Sciatic nerve (tissue), 2 donors: ENCODE measurements at regions not wholly inside any gene's neighbourhood (a gene's known extent, or its start where the extent isn't known, plus 50 kb on each side); places are given as distances from the start of the nearest gene placed in this dataset.
A peak's percentile ranks its signal among the peaks of the same experiment; 100 is the strongest.
"Not testable (repeated sequence)": the region's sequence is repeated elsewhere in the genome, so short reads cannot be mapped to it uniquely, and the experiment has no call there.

Experiments
- ATAC-seq: fragments of 200-7000 bp; cut with Tn5 transposase; one replicate; pipeline ENCODE4 v1.9.1; 2020; ENCODE audit warnings: mild to moderate bottlenecking, moderate library complexity
- DNase-seq: peaks from one replicate; pipeline ENCODE4 v3.0.0-alpha.2; 2020; ENCODE audit warnings: low spot score
- intact Hi-C: fragments of 100-400 bp; cut with DNase I; formaldehyde crosslinking; loops from one replicate; pipeline ENCODE4 v1.14.2; 2022
- donor health status: DM: no; HTN: no; CAD: no.
- donor health status: DM: no; HTN: no; CAD: no.

DNA sequence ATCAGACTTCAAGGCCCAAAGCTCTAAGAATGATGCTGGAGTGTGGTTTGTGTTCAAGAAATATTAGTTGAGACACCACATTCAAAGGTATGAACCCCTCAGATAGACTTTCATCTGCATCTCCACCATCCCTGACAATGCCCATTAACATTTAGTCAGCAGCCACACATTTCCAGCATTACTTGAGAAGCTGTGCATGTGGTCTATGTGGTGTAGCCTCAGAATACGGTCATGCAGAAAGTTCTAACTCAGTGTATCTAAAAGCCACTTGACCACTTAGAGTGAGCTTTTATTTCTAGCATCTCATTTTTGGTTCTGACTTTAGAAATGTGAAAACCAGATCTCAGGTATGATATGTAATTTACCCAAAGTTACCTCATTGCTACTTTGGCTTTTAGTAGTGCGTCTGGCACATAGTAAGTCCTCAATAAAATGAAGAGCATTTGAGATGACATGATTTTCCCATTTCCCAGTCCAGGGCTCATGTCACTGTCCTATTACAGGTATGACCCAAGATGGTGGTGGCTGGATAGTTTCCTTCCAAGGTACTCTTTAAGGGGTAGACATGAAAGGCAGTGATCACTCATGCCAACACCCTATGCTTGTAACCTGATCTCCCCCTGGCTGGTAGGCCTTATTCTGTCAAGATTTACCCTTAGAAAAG is 272.4 kb upstream of the PLGLB1 start:
- intact Hi-C loops, ATAC-seq, DNase-seq: not testable (repeated sequence)

DNA sequence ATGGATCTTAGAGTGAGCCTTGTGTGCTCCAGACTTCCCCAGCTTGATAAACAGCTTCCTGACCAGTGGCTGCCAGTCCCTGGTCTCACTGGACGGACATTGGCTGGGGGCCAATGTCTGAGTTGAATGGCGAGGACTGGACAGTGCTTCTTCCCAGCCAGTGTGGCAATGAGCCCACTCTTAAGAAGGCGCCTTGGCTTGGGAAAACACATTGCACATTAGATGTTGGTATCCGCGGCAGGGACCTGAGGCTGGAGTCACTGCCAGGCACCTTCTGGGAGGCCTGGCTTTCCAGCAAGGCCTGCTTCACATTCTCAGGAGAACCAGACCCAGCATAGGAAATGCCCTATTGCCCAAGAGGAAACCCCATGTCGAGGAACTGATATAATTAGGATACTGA is 273.5 kb upstream of the PLGLB1 start:
- ATAC-seq, result peak; percentile 41
- intact Hi-C loops, DNase-seq: not testable (repeated sequence)

DNA sequence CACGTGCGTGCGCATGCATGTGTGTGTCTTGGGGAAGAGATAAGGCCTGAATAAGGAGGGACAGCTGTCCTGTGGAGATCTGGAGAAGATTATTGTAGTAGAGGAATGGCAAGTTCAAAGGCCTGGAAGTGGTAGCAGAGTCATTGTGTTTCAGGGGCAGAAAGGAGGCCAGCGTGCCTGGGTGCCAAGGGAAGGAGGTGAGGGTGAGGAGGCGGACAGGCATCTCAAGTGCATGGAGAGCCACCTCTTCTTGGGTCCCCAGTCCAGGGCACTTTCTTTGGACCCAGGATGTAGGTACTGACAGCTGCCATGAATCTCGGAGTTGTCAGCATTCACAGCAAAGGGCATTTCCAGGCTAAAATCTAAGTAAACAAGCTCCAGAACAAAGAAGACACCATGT is 279.7 kb upstream of the PLGLB1 start:
- DNase-seq, ATAC-seq, intact Hi-C loops: not testable (repeated sequence)

DNA sequence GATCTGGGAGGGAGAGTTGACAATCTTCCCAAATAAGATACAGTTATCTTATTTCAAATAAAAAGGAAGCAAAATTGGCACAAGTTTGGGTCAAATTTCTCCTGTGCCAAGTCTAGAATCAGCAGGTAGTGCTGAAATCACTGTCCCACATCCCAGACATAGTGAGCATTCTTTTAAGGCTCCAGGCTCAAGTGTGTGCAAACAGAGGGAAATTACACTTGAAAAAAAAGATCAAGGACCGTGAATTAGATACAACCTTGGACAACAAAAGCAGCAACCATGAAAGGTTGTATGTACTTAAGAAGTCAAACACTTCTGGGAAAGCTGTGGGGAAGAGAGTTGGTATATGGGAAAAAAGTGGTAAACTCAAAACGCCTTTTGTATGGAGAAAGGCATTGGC is 280.2 kb upstream of the PLGLB1 start:
- DNase-seq, ATAC-seq, intact Hi-C loops: not testable (repeated sequence)

DNA sequence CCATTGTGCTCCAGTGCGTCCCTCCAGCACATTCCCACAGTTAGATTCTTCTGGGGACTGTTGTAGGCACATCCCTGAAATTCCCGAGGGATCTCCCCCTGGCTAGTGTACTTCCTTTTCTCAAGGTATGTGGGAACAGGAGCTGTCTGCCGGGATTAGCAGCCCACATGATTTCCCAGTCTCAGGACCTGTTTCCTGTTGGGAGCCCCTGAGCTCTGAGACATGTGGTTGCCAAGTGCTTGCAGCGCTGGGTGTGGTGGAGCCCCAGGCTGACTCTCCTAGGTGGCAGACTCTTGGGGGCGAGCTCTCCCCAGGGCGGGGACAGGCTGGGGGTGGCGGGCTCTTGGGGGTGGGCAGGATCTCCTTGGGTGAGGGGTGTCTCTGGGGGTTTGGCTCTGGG is 287.0 kb upstream of the PLGLB1 start:
- intact Hi-C loops, ATAC-seq, DNase-seq: not testable (repeated sequence)

DNA sequence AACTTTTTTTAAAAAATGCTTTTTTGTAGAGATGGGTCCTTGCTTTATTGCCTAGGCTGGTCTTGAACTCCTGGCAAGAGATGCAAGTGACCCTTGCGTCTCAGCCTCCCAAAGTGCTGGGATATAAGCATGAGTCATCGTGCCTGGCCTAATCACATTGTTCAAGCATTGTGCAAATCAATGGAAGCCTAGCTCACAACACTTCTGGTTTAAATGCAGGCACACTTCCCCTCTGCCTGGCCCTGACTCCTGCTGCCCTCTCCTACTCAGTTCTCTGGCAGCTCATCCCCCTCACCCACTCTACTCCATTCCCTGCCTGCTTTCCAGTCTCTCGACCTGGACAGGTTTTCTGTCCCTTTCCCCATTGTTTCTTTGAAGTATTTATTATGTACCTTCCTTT is 288.1 kb upstream of the PLGLB1 start:
- intact Hi-C loops, DNase-seq, ATAC-seq: not testable (repeated sequence)

DNA sequence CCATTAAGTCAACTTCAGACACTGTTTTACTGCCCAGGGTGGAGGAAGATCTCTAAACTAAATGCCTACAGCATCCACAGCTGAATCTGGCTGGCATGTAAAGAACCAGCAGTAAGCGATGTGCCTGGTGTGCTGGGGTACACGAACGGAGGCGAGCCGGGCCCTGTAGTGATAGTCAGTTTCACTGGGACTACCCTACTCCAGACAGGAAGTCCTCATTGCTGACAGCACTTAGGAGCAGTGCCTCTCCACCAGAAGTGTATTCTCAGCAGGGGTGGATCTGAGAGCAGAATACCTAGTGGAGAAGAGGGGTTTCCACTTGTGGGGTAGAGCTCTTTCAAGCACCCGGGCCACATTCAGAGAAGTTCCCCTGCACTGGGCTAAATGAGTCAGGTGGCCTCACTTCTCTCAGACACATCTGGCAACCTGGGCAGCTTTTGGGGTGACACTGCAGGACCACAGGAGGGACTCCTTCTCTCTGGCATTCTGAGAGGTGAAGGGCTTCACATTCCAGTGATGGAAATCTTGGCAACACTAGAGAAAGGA is 290.3 kb upstream of the PLGLB1 start:
- DNase-seq, ATAC-seq, intact Hi-C loops: not testable (repeated sequence)

DNA sequence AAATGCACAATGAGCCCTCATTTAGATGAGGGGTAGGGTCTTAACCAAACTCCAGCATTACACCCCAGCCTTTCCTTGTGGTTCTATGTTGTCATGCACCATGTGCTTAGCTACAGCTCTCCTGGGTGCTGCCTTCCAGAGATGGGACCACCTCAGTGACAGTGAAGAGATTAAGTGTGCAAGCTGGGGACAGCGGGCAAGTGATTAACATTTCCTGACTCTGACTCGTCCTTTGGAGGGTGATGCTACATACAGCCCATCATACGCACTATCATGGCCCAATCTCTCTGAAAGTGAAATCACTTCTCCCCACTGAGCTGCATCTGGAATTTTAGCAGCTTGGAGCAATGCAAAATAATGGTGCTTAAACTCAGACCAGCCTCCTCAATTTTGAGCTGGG is 293.0 kb upstream of the PLGLB1 start:
- ATAC-seq, DNase-seq, intact Hi-C loops: not testable (repeated sequence)

DNA sequence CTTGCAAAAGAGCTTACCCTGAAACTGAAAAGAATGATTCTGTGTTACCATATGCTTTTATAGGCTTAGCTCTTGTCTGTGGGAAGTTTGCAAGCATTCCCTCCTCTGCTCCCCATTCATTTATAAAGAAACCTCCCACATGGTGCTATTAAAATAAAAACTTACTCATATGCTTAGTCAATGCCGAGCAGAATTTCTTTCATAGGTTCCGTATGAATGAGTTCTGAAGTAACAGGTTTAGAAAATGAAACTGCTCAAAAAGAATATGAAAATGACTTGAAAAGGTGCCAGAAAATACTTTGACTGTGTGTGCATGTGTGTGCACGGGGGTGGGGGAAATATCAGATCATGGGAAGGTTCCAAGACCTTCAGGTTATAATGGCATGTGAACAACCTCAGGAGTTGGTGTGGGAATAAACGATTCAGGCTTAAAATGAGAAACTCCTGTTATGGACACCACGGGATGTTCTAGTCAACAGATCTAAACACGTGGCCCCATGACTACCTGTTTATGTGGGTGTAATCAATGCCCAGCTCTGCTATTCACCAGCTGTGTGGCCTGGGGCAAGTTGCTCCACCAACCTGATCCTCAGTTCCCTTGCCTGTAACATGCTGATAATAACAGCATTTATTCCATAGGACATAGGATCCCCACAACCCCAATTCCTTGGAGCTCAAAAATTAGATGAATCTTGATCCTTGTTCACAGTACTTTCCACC is 293.7 kb upstream of the PLGLB1 start:
- intact Hi-C loops, DNase-seq, ATAC-seq: not testable (repeated sequence)

DNA sequence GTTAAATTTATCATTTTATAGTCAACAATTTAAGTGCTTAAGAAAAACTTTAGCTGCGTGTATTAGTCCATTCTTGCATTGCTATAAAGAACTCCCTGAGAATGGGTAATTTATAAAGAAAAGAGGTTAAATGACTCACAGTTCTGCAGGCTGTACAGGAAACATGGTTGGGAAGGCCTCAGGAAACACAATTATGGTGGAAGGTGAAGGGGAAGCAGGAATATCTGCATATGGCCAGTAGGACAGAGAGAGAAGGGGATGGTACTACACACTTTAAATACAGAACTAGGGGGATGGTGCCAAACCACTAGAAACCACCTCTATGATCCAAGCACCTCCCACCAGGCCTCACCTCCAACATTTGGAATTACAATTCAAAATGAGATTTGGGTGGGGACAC is 295.5 kb upstream of the PLGLB1 start:
- intact Hi-C loops, result not testable (repeated sequence)

DNA sequence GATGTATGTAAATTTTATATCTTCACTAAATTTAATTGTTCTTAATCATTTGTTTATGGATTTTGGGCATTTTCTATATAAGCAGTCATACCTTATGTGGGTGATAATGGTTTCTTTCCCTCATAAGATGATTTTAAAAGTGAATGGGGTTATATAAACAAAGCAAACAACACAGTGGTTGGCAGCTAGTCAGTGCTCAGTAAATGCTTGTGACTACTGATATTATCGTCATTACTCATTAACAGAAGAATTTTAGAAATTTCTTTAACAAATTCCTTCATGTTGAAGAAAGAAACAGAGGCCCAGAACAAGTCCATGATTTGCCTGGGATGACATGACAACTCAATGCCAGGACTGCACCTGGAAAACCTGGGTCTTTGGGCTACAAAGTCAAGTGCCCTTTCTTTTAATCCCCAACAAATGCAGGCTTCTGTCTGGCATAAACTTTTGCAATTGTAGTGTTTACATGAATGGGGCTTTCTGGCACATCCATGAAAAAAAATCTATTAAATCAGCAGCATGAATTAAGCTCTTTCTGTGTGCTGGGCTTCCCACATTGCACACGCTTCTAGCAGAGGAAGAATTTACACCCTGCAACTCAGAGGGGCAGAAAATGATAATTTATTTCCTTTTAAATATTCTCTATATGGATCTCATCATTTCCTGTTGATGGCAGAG is 297.3 kb upstream of the PLGLB1 start:
- DNase-seq, intact Hi-C loops, ATAC-seq: not testable (repeated sequence)

More for the DNA sequence above, 295.5 kb upstream of the PLGLB1 start:
- ATAC-seq, DNase-seq: not testable (repeated sequence)

DNA sequence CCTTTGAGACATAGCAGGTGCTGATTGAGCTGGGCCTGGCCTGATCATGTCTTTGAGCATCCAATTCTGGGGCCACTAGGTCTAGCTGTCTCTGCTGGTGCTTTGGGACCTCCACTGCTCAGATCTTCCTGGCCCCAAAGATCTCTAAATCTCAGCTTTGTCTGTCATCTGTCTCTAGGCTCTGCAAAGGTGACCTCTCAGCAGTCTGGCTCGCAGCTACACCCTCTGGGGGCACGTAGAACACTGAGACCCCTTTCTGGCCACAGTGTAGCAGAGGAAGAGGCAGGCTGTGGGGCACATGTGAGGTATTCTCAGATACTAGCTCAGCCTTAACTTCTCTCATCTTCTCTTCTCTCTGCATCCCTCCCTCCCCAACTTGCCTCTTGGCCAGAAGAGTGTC is 298.1 kb upstream of the PLGLB1 start:
- DNase-seq, ATAC-seq, intact Hi-C loops: not testable (repeated sequence)

DNA sequence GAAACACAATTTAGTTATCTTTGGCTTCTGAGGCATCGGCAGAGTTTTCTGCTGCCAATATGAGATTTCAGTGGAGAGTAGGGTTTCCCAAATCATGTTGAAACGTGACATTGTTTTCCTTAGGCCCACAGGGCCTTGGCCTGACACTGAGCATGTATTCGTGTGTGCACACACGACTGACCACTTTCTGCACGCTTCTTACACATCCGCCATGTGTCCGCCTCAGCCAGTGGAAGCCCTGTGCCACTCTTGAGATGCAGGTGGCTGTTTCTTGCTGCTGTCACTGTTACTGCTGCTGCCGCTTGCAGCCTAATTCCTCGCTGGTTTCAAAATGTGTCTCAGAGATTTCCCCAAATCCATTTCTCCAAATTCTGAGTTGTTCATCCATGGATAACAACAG is 299.6 kb upstream of the PLGLB1 start:
- DNase-seq, intact Hi-C loops, ATAC-seq: not testable (repeated sequence)

DNA sequence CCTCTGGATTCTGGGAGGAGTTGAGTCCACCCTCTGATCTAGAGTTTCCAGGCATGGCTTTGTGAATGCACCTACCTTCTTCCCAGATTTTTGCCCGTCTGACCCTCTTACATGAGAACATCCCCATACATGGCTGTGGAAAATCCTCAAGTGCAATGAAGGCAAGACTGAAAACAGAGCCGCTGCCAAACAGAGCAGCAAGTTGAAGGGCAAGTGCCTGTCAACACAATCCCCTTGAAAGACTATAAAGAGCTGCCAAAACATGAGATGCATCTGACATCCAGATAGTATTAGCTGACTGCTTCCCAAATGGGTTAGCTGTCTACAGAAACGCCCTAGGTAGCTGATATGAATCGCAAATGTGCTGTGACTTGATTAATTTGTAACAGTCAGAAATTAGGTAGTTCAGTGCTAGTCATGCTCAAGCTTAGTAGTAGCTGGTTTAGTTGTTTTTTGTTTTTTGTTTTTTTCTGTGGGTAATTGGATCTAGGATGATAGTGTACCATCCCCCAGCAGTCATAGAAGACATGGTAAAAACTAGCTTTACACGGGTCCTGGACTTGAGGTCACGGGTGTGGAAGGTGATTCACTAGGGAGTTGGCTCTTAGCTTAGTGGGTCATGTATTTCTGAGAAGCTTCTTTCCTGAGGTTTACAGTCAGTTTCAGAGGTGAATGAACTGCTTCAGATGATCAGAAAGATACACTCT is 302.8 kb upstream of the PLGLB1 start:
- DNase-seq, intact Hi-C loops: not testable (repeated sequence)
- peak; percentile 39 for ATAC-seq

DNA sequence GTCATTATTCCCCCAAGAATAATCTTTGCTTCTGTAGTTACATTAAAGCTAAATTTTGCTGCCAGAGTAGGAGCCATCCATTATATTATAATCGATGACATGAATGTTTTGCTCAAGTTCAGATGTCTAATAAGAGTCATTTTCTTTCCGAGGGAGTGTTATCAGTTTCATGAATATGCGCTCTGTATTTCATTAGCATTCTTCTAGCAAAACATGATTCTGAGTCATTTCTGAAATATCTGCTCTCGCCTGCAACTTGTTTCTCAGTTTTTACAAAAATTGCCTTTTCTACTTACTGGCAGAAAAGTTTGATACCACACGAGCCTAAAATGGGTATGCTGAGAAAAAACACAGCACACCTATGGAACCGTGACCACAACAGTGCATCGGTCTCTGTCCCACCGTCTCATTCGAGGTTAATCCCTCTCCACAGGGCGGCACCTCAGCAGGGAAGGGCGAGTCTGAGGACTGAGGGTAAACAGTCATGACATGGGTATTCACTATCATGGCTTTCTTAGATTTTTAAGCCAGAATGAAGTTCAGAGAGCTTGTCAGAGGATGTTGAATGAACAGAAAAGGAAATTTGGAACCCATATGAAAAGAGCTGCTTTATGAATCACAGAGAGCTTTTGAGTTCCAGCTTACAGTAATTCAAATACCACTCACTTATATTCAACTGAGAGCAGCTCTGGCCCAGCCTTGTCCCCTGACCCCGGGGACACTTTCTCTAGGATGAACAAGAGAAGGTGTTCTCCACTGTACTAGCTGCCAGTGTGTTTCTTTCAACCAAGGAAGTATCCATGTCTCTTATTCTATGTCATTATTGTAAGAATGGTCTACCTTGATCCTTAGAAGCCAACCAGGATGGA is 303.6 kb upstream of the PLGLB1 start:
- peak; percentile 45 for ATAC-seq
- DNase-seq, intact Hi-C loops: not testable (repeated sequence)

DNA sequence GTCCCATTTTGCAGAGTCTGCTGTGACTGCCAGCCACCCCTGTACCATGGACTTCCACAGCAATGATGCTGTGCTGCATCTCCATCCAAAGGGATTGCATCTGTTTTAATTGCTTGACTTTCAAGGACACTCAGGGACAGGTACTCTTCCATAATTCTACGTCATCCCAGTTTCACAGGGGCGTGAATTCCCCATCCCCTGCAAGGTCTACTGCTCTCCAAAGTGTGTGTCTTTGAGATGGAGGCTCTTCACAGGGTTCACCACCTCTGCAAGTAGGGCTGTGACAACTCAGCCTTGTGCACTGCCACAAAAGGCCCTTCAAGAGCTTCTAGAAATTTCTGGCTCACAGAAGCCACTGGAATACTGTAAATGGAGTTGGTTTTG is 304.3 kb upstream of the PLGLB1 start:
- intact Hi-C loops, DNase-seq, ATAC-seq: not testable (repeated sequence)

DNA sequence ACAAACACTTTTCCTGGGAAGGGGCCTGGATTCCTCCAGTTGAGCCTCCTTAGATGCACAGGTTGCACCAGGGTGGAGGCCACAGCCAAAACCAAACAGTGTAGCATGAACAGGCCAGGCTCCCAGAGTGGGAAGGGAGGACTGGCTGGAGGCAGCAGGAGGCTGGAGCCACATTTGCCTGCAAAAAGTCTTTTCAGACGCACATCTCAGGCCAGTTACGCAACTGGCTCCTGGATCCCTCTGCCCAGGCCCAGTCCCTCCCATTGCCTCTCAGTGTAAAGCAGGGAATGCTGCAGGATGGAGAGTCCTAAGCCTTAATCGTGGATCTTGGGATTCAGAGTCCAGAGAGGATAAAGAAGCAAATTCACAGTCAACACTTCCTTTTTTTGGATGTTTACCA is 305.1 kb upstream of the PLGLB1 start:
- peak; percentile 70 for ATAC-seq
- DNase-seq, intact Hi-C loops: not testable (repeated sequence)
